Endothelial cell of umbilical vein (primary cell): ENCODE measurements at regions not wholly inside any gene's neighbourhood (a gene's known extent, or its start where the extent isn't known, plus 50 kb on each side); places are given as distances from the start of the nearest gene placed in this dataset.
"Not testable (repeated sequence)": the region's sequence is repeated elsewhere in the genome, so short reads cannot be mapped to it uniquely, and the experiment has no call there.

Experiments
- CTCF ChIP-seq, 2 donors: IDR thresholded peaks; 1 replicate in 1 of 2; 2 replicates in 1 of 2; pipeline ENCODE4 v1.5.1; 2011; ENCODE audit warnings: low read length in 2 of 2, mild to moderate bottlenecking in 2 of 2, moderate library complexity in 2 of 2, control low read depth in 1 of 2, inconsistent platforms in 1 of 2, low read depth in 1 of 2; ENCODE audit not compliant: insufficient read depth in 1 of 2; ENCODE audit errors: extremely low read depth in 1 of 2
- EZH2 ChIP-seq: IDR thresholded peaks from 2 replicates; pipeline ENCODE4 v1.6.1; 2012; ENCODE audit warnings: borderline replicate concordance, low read depth, mild to moderate bottlenecking, moderate library complexity, low read length, inconsistent platforms; ENCODE audit not compliant: severe bottlenecking
- JUN ChIP-seq: IDR thresholded peaks from 2 replicates; pipeline ENCODE4 v1.6.1; 2011; ENCODE audit warnings: borderline replicate concordance, low read depth; ENCODE audit not compliant: insufficient read length, insufficient read depth
- POLR2A ChIP-seq: IDR thresholded peaks from 2 replicates; pipeline ENCODE4 v1.6.1; 2012; ENCODE audit warnings: low read depth, mild to moderate bottlenecking, control low read depth, low read length
- POLR2AphosphoS5 ChIP-seq: IDR thresholded peaks from 2 replicates; pipeline ENCODE4 v1.6.1; 2012; ENCODE audit warnings: low read depth, mild to moderate bottlenecking, control low read depth, low read length, moderate library complexity; ENCODE audit not compliant: insufficient read depth

- not testable (repeated sequence) for TF ChIP-seq EZH2; CTCF (IDR thresholded peaks at IDR 0.05; ENCODE audit: extremely low read depth in 1 of 2, insufficient read depth in 1 of 2, low read depth in 1 of 2, low read length in 2 of 2); POLR2A; JUN; POLR2AphosphoS5
Measured at GRCh38 chr15:84097053-84097452, 138.5 kb upstream of the GOLGA6L4 start.
